ENCODE measurements at regions not wholly inside any gene's neighbourhood (a gene's known extent, or its start where the extent isn't known, plus 50 kb on each side); places are given as distances from the start of the nearest gene placed in this dataset.

DNA sequence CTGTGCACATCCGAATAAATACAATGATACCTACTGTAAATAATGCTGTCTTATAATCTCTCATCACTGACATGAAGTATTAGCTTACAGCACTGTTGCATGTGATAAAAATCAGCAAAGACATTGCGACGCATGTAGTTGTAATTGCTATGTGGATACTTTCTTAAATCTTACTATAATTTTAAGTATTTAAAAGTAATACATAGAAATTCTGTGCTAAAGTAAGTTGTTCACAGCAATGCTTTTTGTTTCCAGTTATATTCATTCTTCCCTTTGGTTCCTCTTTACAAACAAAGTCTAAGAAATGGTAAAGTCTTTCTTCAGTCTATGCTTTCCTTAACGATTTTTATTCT lies 113.7 kb upstream of the DGKB start:
- Histone ChIP-seq H2BK15ac (ENCODE audit: low read depth, low read length) (no peak overlapping the region), H4K91ac (ENCODE audit: insufficient read depth, low read depth, low read length) (no peak overlapping the region), H4K5ac (ENCODE audit: low read depth, low read length) (no peak overlapping the region), H2BK20ac (ENCODE audit: low read depth, low read length) (no peak overlapping the region), H3K27ac (ENCODE audit: insufficient read depth, low read length) (no peak overlapping the region), H2AFZ (replicated peaks; ENCODE audit: low read length, poor library complexity) (no peak overlapping the region), H2BK5ac (ENCODE audit: low read depth, low read length, poor library complexity, severe bottlenecking) (no peak overlapping the region), H4K8ac (ENCODE audit: low read depth in 2 of 2, low read length in 2 of 2) (no peak overlapping the region), H3K9ac (ENCODE audit: low read depth, low read length) (no peak overlapping the region), H2AK5ac (ENCODE audit: low read depth, low read length) (no peak overlapping the region), H3K14ac (replicated peaks; ENCODE audit: low read depth, low read length) (no peak overlapping the region), H3K79me1 (ENCODE audit: low read depth in 1 of 2, low read length in 2 of 2) (no peaks in the 10 kb centered on the region), H3K27me3 (ENCODE audit: control insufficient read depth, insufficient read depth, low read length) (no peaks in the 10 kb centered on the region), H2AK9ac (replicated peaks; ENCODE audit: low read depth, low read length, poor library complexity) (no peak overlapping the region), H3K36me3 (ENCODE audit: control insufficient read depth, insufficient read depth, low read length) (no peaks in the 10 kb centered on the region), H3K9me1 (ENCODE audit: insufficient read depth, low read length) (no peaks in the 10 kb centered on the region), H3K9me3 (ENCODE audit: control insufficient read depth, insufficient read depth, low read length) (no peaks in the 10 kb centered on the region), H4K20me1 (ENCODE audit: insufficient read depth, low read length) (no peaks in the 10 kb centered on the region), H3K18ac (ENCODE audit: low read depth, low read length) (no peak overlapping the region), H2BK120ac (ENCODE audit: low read depth, low read length) (no peak overlapping the region), H3K4ac (ENCODE audit: low read depth, low read length) (no peak overlapping the region), H3K4me3 (ENCODE audit: insufficient read depth, low read depth, low read length) (no peak overlapping the region), H3K56ac (ENCODE audit: extremely low read depth, insufficient read depth, low read length) (no peak overlapping the region), H3K4me2 (ENCODE audit: low read depth, low read length) (no peak overlapping the region), H3K23ac (ENCODE audit: low read depth, low read length) (no peak overlapping the region), H3K4me1 (ENCODE audit: control insufficient read depth, insufficient read depth, low read length) (no peaks in the 10 kb centered on the region)
- intact Hi-C loops (cut with micrococcal nuclease): loop anchor here (1.0 to 5.0 kb wide), 2 partner anchors 299 to 1734 kb away; no protein-coding TSS in a partner anchor
- dilution Hi-C loops (cut with HindIII; ENCODE audit: low sequenced_read_pairs, unreplicated experiment): no loop called here
- in situ Hi-C loops (cut with MboI; ENCODE audit: low sequenced_read_pairs): no loop called here
- DNase-seq (no peak), ATAC-seq (ENCODE audit: low read depth) (no peak)
- WGBS, 2 experiments (ENCODE audit: extremely low coverage in 2 of 2, insufficient read length in 1 of 2): no CpG with 5 or more reads among the region's 4 CpGs
- CTCF ChIA-PET: interaction anchor here (0.7 to 1.4 kb wide), 5 partner anchors 11 to 1734 kb away, joined by 3 to 7 read pairs (median 5); no protein-coding TSS in a partner anchor
- no peak for TF ChIP-seq CHD1 (IDR thresholded peaks at IDR 0.05; ENCODE audit: low read depth, low read length)
- TF ChIP-seq, protein P1, sequence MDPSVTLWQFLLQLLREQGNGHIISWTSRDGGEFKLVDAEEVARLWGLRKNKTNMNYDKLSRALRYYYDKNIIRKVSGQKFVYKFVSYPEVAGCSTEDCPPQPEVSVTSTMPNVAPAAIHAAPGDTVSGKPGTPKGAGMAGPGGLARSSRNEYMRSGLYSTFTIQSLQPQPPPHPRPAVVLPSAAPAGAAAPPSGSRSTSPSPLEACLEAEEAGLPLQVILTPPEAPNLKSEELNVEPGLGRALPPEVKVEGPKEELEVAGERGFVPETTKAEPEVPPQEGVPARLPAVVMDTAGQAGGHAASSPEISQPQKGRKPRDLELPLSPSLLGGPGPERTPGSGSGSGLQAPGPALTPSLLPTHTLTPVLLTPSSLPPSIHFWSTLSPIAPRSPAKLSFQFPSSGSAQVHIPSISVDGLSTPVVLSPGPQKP (IDR thresholded peaks at IDR 0.05; ENCODE audit: borderline replicate concordance, low read depth, low read length): no peak
- no TSS peak for BruUV-seq (replicated peaks)
- POLR2A ChIA-PET (ENCODE audit: unreplicated experiment): no interaction called here

All from IMR-90 (cell line).